ENCODE measurements at regions not wholly inside any gene's neighbourhood (a gene's known extent, or its start where the extent isn't known, plus 50 kb on each side); places are given as distances from the start of the nearest gene placed in this dataset.

DNA sequence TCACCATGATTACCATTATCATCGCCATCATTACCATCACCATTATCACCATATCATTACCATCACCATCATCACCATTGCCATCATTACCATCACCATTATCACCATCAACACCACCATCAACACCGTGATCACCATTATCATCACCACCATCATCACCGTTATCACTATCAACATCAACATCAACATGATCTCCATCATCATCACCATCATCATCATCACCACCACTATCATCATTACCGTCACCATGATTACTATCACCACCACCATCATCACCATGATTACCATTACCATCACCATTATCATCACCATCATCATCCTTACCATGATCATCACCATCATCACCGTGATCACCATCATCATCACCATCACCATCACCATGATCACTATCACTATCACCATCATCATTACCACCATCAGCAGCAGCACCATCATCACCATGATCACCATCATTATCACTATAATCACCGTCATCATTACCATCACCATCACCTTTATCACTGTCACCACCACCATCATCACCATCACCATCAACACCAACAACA lies 753.7 kb downstream of the BRD1 start:
- Histone ChIP-seq H3K36me3 (no peaks in the 10 kb centered on the region), H3K4me1 (no peaks in the 10 kb centered on the region), H3K27ac (no peak overlapping the region), H4K20me1 (peaks cover 0 to 19% (median 0%) of the 10 kb centered on the region in 11 experiments; a peak in 2 of 22 replicates), H3K9ac (no peak overlapping the region), H3K4me2 (no peak overlapping the region), H3K9me3 (replicated peaks in 1 of 11) (peaks cover 0 to 9% (median 0%) of the 10 kb centered on the region in 11 experiments; a peak in 1 of 22 replicates), H3K27me3 (no peaks in the 10 kb centered on the region), H3K4me3 (no peak overlapping the region)
- no peak for TF ChIP-seq Cebpa-rat (IDR thresholded peaks at IDR 0.05)

DNA sequence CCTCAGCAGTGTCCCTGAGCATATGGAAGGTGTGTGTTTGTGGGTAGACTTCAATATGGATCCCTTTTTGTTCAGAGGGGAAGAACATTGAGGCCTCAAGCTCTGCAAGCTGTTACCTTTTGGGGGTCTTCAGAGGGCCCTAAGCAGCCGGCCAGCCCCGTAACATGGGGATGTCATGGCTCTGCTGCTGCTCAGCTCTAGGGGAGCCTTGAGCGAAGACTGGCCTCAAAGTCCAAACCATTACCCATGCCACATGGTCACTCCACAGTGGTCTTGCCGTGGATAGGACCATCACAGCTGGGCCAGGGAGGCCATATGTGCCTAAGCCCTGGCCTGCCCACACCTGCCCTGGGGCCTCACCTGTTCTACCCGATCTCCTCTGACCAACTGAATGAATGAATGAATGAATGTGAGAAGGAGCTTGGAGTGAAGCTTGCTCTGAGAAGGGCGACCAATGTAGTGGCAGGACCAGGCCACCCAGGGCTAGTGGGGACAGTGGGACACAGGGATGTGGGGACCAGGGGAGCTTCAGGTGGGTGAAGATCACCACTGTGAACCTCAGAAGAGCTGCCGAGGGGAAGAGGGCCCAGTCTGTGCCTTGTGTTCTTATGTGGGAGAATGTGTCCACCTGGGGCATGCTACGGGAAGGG lies 754.6 kb downstream of the BRD1 start:
- no peaks in the 10 kb centered on the region for H3K4me1 ChIP-seq
- no peaks in the 10 kb centered on the region for H3K27me3 ChIP-seq
- H3K9ac ChIP-seq, result no peak overlapping the region
- no peak for TF ChIP-seq Cebpa-rat (IDR thresholded peaks at IDR 0.05)
- H3K4me3 ChIP-seq, result no peak overlapping the region
- H3K36me3 ChIP-seq, result no peaks in the 10 kb centered on the region
- H3K9me3 ChIP-seq (replicated peaks in 1 of 11), result peaks cover 0 to 9% (median 0%) of the 10 kb centered on the region in 11 experiments; a peak in 1 of 22 replicates
- H4K20me1 ChIP-seq, result peaks cover 0 to 17% (median 0%) of the 10 kb centered on the region in 11 experiments; a peak in 2 of 22 replicates
- H3K4me2 ChIP-seq, result no peak overlapping the region
- H3K27ac ChIP-seq, result no peak overlapping the region

- no peak overlapping the region for H3K4me3 ChIP-seq
- H4K20me1 ChIP-seq, result peaks cover 0 to 4% (median 0%) of the 10 kb centered on the region in 11 experiments; a peak in 1 of 22 replicates
- H3K9me3 ChIP-seq (replicated peaks in 1 of 11), result peaks cover 0 to 9% (median 0%) of the 10 kb centered on the region in 11 experiments; a peak in 1 of 22 replicates
- H3K4me1 ChIP-seq, result no peaks in the 10 kb centered on the region
- no peaks in the 10 kb centered on the region for H3K36me3 ChIP-seq
- H3K4me2 ChIP-seq, result no peak overlapping the region
- no peaks in the 10 kb centered on the region for H3K27me3 ChIP-seq
- H3K27ac ChIP-seq, result no peak overlapping the region
- TF ChIP-seq Cebpa-rat (IDR thresholded peaks at IDR 0.05), result no peak
- no peak overlapping the region for H3K9ac ChIP-seq
Measured at GRCh38 chr22:49070501-49070900, 757.2 kb downstream of the BRD1 start.

DNA sequence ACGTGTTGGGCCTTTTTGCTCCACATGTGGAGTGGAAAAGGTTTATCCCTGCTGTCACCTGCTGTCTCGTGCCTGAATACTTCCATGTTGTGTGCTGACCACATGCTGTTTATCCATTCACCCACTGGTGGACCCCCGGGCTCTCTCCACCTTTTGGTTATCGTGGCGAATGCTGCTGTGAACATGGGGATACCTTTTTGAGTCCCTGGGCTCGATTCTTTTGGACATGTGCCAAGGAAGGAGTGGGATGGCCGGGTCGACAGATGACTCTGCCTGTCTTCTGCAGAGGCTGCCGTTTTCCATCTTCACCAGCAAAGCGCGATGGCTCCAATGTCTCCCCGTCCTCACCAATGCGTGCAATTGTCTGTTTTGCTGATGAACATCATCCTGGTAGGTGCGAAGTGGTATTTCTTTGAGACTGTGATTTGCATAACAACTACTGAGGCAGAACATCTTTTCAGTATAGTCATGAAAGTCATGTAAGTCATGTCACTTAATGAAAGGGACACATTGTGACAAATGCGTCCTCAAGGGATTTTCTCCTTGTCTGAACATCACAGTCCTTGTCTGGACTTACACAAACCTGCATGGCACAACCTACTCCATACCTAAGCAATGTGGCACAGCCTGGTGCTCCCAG lies 758.7 kb downstream of the BRD1 start:
- Histone ChIP-seq H3K9me3 (replicated peaks in 1 of 11) (peaks cover 0 to 9% (median 0%) of the 10 kb centered on the region in 11 experiments; a peak in 1 of 22 replicates), H3K27ac (no peak overlapping the region), H3K4me2 (no peak overlapping the region), H3K4me1 (no peaks in the 10 kb centered on the region), H3K36me3 (no peaks in the 10 kb centered on the region), H3K27me3 (no peaks in the 10 kb centered on the region), H3K4me3 (no peak overlapping the region), H4K20me1 (no peaks in the 10 kb centered on the region), H3K9ac (no peak overlapping the region)
- no peak for TF ChIP-seq Cebpa-rat (IDR thresholded peaks at IDR 0.05)

DNA sequence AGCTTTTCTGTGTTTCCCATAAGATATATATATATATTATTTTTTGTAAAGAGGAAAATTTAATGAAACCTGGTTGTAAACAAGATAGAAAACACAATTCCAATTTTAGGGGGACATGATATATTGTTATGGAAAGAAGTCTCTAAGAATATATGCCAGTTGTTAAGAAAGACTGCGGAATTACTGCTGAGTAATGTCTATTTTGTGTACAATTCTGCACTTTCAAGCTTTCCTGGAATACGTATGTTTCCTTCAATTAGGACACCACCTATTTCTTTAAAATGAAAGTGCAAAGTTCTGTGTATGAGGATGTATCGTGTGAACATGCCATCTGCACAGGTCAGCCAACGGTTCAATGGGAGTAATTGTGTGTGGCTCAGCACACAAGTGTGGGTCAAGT lies 760.2 kb downstream of the BRD1 start:
- TF ChIP-seq Cebpa-rat (IDR thresholded peaks at IDR 0.05), result no peak
- no peak overlapping the region for H3K4me2 ChIP-seq
- no peak overlapping the region for H3K9ac ChIP-seq

GRCh38 chr22:49066619-49067018 lies 761.1 kb downstream of the BRD1 start:
- Histone ChIP-seq H3K4me3 (no peak overlapping the region), H3K4me2 (no peak overlapping the region), H4K20me1 (no peaks in the 10 kb centered on the region), H3K27me3 (no peaks in the 10 kb centered on the region), H3K9ac (no peak overlapping the region), H3K36me3 (no peaks in the 10 kb centered on the region), H3K27ac (no peak overlapping the region), H3K4me1 (peaks cover 0 to 10% (median 4%) of the 10 kb centered on the region in 10 experiments; a peak in 9 of 20 replicates), H3K9me3 (replicated peaks in 1 of 11) (peaks cover 0 to 6% (median 0%) of the 10 kb centered on the region in 11 experiments; a peak in 1 of 22 replicates)
- TF ChIP-seq Cebpa-rat (IDR thresholded peaks at IDR 0.05), result no peak

More for the DNA sequence above, 760.2 kb downstream of the BRD1 start:
- Histone ChIP-seq H3K27ac (no peak overlapping the region), H3K27me3 (no peaks in the 10 kb centered on the region), H4K20me1 (no peaks in the 10 kb centered on the region), H3K36me3 (no peaks in the 10 kb centered on the region), H3K9me3 (replicated peaks in 1 of 11) (peaks cover 0 to 6% (median 0%) of the 10 kb centered on the region in 11 experiments; a peak in 1 of 22 replicates), H3K4me3 (no peak overlapping the region), H3K4me1 (peaks cover 0 to 10% (median 4%) of the 10 kb centered on the region in 10 experiments; a peak in 9 of 20 replicates)

- Histone ChIP-seq H3K4me1 (peaks cover 0 to 10% (median 4%) of the 10 kb centered on the region in 10 experiments; a peak in 9 of 20 replicates), H3K4me3 (no peak overlapping the region), H3K27ac (no peak overlapping the region), H3K9me3 (replicated peaks in 1 of 11) (no peaks in the 10 kb centered on the region), H3K27me3 (no peaks in the 10 kb centered on the region), H4K20me1 (no peaks in the 10 kb centered on the region), H3K9ac (no peak overlapping the region), H3K4me2 (no peak overlapping the region), H3K36me3 (no peaks in the 10 kb centered on the region)
- TF ChIP-seq Cebpa-rat (IDR thresholded peaks at IDR 0.05), result no peak
Measured at GRCh38 chr22:49064836-49065235, 762.8 kb downstream of the BRD1 start.

- Histone ChIP-seq H3K27me3 (no peaks in the 10 kb centered on the region), H3K36me3 (no peaks in the 10 kb centered on the region), H3K27ac (no peak overlapping the region), H4K20me1 (peaks cover 0 to under 1% (median 0%) of the 10 kb centered on the region in 11 experiments; a peak in 1 of 22 replicates), H3K4me2 (peak overlapping the region in 4 of 11 experiments; percentile 24 to 43 (median 36); a peak in 4 of 22 replicates), H3K9ac (no peak overlapping the region), H3K9me3 (replicated peaks in 1 of 11) (no peaks in the 10 kb centered on the region), H3K4me1 (peaks cover 0 to 10% (median 4%) of the 10 kb centered on the region in 10 experiments; a peak in 9 of 20 replicates), H3K4me3 (no peak overlapping the region)
- no peak for TF ChIP-seq Cebpa-rat (IDR thresholded peaks at IDR 0.05)
Measured at GRCh38 chr22:49063545-49063890, 764.2 kb downstream of the BRD1 start.

DNA sequence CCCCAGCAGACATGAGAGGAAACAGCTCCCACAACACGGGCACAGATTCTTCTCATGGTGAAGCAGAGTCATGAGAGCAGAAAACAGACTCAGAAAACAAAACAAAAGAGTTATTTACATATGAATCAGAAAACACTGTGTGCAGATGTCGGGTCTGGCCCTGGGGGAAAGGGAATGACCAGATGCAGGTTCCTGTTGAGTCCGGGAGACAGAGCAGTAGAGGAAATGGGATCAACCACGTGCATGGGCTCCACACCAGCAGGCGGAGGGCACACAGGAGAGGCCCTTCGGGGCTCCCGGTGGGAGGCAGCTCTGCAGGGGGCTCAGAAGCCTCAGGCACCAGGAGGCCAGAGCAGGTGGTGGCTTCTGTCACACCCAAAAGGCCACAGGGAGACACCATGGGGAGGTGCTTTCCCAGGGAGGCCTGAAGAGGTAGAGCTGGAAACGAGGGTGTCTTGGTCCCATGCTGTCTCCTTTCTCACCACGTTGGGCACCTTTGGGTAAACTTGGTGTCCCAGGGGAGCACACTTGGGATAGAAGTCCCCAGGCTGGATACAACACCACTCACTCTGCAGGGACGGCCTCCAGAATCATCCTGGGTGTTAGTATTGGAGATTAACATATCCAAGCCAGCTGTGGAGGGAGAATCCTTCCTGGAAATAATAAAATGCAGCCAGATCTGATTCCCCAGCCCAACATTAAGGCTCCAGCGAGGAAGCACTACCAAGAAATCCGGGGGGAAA lies 764.7 kb downstream of the BRD1 start:
- Histone ChIP-seq H3K27me3 (no peaks in the 10 kb centered on the region), H3K9me3 (replicated peaks in 1 of 11) (no peaks in the 10 kb centered on the region)

More for the DNA sequence above, 764.7 kb downstream of the BRD1 start:
- no peak for TF ChIP-seq Cebpa-rat (IDR thresholded peaks at IDR 0.05)
- no peak overlapping the region for H3K4me3 ChIP-seq
- H3K9ac ChIP-seq, result no peak overlapping the region
- peak overlapping the region in 6 of 11 experiments; percentile 22 to 43 (median 30); a peak in 6 of 22 replicates for H3K4me2 ChIP-seq
- H3K36me3 ChIP-seq, result no peaks in the 10 kb centered on the region
- peaks cover 0 to 10% (median 4%) of the 10 kb centered on the region in 10 experiments; a peak in 9 of 20 replicates for H3K4me1 ChIP-seq
- peaks cover 0 to 3% (median 0%) of the 10 kb centered on the region in 11 experiments; a peak in 1 of 22 replicates for H4K20me1 ChIP-seq
- no peak overlapping the region for H3K27ac ChIP-seq
